ENCODE measurements at regions not wholly inside any gene's neighbourhood (a gene's known extent, or its start where the extent isn't known, plus 50 kb on each side); places are given as distances from the start of the nearest gene placed in this dataset.

GRCh38 chr1:162941024-162941423, 80.0 kb upstream of the CCDC190 start:
- Mint-ChIP-seq H3K9me3 (no peaks in the 10 kb centered on the region), H3K36me3 (no peaks in the 10 kb centered on the region), H3K27ac (no peak overlapping the region)
- DNase-seq (ENCODE audit: low spot score in 2 of 2) (no peak), ATAC-seq (no peak)

DNA sequence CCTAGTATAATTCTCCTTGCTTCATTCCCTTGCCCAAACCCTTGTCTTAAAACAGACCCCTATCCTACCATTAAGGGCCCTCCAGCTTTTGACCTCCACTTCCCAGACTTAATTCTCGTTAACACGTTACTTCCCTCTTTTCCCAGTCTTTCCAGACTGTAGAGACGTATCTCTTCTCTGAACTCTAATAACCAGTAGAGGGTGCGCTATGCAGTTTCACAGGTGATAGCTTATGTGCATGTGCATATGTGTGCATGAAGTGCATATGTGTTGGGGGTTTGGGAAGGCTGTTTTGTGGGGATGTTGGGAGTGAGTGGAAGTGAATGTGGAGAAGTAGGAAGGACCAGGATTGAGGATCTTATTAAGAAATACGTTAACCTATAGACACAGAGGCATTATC, 78.1 kb upstream of the CCDC190 start:
- ATAC-seq, result no peak
- Mint-ChIP-seq H3K36me3 (no peaks in the 10 kb centered on the region), H3K27ac (no peak overlapping the region), H3K9me3 (no peaks in the 10 kb centered on the region)
- no peak for DNase-seq (ENCODE audit: low spot score in 2 of 2)

GRCh38 chr1:162937716-162938395, 76.9 kb upstream of the CCDC190 start:
- Mint-ChIP-seq H3K9me3 (no peaks in the 10 kb centered on the region), H3K27ac (no peak overlapping the region), H3K36me3 (no peaks in the 10 kb centered on the region)
- ATAC-seq (no peak), DNase-seq (ENCODE audit: low spot score in 2 of 2) (no peak)

DNA sequence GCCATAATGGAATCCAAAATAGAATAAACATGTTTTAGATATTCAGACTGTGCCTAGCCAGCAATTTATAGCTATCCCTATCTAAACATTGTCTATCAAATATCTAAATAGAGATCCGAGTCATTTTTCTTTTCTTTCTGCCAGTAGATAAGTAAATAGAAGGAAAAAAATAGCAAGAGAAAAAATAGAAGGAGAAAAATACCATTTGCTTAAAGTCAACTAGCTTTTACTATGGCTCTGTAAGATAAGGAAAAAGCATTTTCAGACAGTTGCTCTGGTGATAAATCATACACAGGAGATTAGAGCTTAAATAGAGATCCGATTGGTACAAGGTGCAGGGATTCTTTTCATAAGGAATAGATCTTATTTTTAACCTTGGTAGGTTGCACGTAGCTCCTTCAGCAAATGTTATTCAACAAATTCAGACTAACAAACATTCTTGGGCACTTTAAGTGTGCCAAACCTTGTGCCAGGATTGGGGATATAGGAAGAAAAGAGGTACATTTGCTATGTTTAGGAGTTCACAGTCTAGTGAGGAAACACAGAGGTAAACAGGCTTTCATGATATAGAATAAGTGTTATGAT, 70.1 kb upstream of the CCDC190 start:
- Mint-ChIP-seq H3K9me3 (no peaks in the 10 kb centered on the region), H3K27ac (no peak overlapping the region), H3K36me3 (no peaks in the 10 kb centered on the region)
- ATAC-seq (no peak), DNase-seq (ENCODE audit: low spot score in 2 of 2) (no peak)

DNA sequence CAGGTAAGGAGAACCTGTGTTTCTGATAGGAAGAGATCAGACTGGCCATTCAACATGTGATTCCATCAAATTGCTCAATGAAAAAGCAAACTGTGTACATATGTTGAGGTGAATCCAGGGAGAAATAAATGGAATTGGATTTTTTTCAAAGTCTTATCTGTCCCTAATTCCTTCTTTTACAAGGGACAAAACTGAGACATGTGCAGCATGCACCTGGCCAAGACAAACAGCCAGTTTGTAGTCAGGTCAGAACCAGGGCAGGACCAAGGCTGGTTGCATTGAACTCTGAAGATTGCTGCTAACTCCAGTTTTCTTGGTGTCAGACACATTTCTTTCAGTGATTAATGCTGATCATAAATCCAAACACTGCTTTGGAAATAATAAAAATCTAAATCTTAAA, 69.6 kb upstream of the CCDC190 start:
- no peak for ATAC-seq
- Mint-ChIP-seq H3K27ac (no peak overlapping the region), H3K36me3 (no peaks in the 10 kb centered on the region), H3K9me3 (no peaks in the 10 kb centered on the region)
- DNase-seq (ENCODE audit: low spot score in 2 of 2), result no peak

- no peak overlapping the region for H3K27ac Mint-ChIP-seq
- H3K36me3 Mint-ChIP-seq, result no peaks in the 10 kb centered on the region
- no peak for DNase-seq (ENCODE audit: low spot score in 2 of 2)
- H3K9me3 Mint-ChIP-seq, result no peaks in the 10 kb centered on the region
- ATAC-seq, result no peak
Observed at GRCh38 chr1:162929177-162929576, 68.2 kb upstream of the CCDC190 start.

DNA sequence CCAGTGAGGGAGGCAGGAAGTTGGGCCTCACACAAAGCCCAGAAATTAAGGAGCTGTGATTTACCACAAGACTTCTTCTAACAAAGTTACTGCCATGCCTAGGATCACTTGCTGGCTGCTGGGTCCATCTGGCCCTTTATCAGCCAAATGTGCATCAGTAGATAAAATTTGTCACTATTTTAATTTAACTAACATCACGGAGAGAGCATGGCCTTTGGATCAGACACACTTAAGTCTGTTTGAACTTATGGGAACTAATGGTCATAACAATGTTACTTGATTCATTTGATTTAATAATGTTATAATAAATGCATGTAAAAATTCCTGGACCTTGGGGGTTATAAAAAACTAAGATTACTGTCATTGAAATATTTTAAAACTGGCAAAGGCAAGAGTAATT, 67.2 kb upstream of the CCDC190 start:
- ATAC-seq, result no peak
- no peaks in the 10 kb centered on the region for H3K36me3 Mint-ChIP-seq
- no peak for DNase-seq (ENCODE audit: low spot score in 2 of 2)
- no peak overlapping the region for H3K27ac Mint-ChIP-seq
- no peaks in the 10 kb centered on the region for H3K9me3 Mint-ChIP-seq

- H3K36me3 Mint-ChIP-seq, result no peaks in the 10 kb centered on the region
- ATAC-seq, result no peak
- no peak for DNase-seq (ENCODE audit: low spot score in 2 of 2)
Observed at GRCh38 chr1:162927421-162927820, 66.4 kb upstream of the CCDC190 start.

DNA sequence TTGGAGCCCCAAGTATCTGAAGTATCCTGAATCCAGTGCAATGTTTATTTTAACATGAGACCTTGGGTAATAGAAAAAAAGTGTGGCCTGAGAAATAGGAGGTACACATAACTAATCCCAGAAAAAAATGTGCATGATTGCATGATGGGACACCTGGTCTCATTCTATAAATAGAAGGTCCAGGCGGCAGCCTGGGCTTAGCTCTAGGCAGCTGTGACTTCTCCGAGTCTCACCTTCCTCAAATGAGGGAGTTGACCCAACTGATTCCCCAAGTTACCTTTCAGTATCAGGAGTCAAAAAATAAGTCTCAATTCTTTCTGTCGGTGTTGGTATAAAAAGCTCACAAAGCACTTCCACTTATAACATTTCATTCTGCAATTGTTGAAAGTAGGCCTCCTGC, 65.9 kb upstream of the CCDC190 start:
- no peak for DNase-seq (ENCODE audit: low spot score in 2 of 2)
- H3K27ac Mint-ChIP-seq, result no peak overlapping the region
- no peaks in the 10 kb centered on the region for H3K36me3 Mint-ChIP-seq
- H3K9me3 Mint-ChIP-seq, result no peaks in the 10 kb centered on the region
- no peak for ATAC-seq

More at GRCh38 chr1:162927421-162927820, 66.4 kb upstream of the CCDC190 start:
- H3K27ac Mint-ChIP-seq, result no peak overlapping the region
- H3K9me3 Mint-ChIP-seq, result no peaks in the 10 kb centered on the region

DNA sequence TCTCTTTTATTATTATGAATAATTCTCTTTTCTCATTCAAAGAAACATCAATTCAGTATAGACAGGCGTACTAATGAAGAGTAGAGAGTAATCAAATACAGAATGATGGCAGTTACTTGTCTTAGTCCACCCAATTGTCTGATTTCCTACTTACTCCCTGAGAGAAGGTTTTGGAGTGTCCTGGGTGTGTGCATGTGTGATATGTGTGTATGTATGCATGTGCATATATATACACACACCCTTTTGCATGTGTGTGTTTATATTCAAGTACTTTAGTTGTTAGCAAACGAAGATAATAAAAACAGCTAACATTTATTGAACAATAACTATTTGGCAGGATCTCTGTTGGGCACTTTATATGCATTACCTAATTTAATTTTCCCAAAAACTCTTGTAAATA, 63.2 kb upstream of the CCDC190 start:
- Mint-ChIP-seq H3K9me3 (no peaks in the 10 kb centered on the region), H3K27ac (no peak overlapping the region), H3K36me3 (no peaks in the 10 kb centered on the region)
- DNase-seq (ENCODE audit: low spot score in 2 of 2) (no peak), ATAC-seq (no peak)

DNA sequence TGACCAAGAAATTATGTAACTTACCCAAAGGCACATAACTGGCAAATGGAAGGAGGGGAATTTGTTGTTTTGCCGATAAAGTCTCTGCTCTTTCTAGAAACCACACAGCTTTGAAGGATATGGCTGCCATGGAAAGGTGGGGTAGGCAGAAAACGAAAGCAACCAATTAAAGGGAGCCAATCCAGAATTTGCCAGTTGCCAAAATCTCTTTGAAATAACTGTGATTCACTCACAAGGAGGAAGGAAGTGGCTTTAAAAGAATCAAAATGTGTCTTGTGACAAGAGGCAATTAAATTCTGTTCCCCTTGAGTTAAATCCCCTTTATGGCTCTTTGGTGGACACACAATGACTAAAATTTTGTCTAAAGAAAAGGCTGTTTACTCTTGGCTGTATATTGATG, 61.2 kb upstream of the CCDC190 start:
- H3K27ac Mint-ChIP-seq, result no peak overlapping the region
- H3K9me3 Mint-ChIP-seq, result no peaks in the 10 kb centered on the region
- DNase-seq (ENCODE audit: low spot score in 2 of 2), result no peak
- no peaks in the 10 kb centered on the region for H3K36me3 Mint-ChIP-seq
- ATAC-seq, result no peak

- Mint-ChIP-seq H3K27ac (no peak overlapping the region), H3K9me3 (peaks cover 0 to under 1% of the 10 kb centered on the region in 2 donors), H3K36me3 (peaks cover 0 to 2% of the 10 kb centered on the region in 2 donors)
- ATAC-seq, result no peak
- DNase-seq (ENCODE audit: low spot score in 2 of 2), result no peak
Observed at GRCh38 chr1:162921311-162921710, 60.3 kb upstream of the CCDC190 start.

- H3K27ac Mint-ChIP-seq, result no peak overlapping the region
- ATAC-seq, result no peak
- peaks cover 0 to 8% of the 10 kb centered on the region in 2 donors for H3K9me3 Mint-ChIP-seq
Observed at GRCh38 chr1:162919034-162919433, 58.1 kb upstream of the CCDC190 start.

GRCh38 chr1:162918151-162918754, 57.3 kb upstream of the CCDC190 start:
- ATAC-seq (no peak), DNase-seq (ENCODE audit: low spot score in 2 of 2) (no peak)
- H3K27ac Mint-ChIP-seq, result no peak overlapping the region
- H3K9me3 Mint-ChIP-seq, result peaks cover 0 to 8% of the 10 kb centered on the region in 2 donors
- H3K36me3 Mint-ChIP-seq, result peaks cover 0 to 7% of the 10 kb centered on the region in 2 donors

More at GRCh38 chr1:162919034-162919433, 58.1 kb upstream of the CCDC190 start:
- H3K36me3 Mint-ChIP-seq, result peaks cover 0 to 7% of the 10 kb centered on the region in 2 donors
- no peak for DNase-seq (ENCODE audit: low spot score in 2 of 2)

DNA sequence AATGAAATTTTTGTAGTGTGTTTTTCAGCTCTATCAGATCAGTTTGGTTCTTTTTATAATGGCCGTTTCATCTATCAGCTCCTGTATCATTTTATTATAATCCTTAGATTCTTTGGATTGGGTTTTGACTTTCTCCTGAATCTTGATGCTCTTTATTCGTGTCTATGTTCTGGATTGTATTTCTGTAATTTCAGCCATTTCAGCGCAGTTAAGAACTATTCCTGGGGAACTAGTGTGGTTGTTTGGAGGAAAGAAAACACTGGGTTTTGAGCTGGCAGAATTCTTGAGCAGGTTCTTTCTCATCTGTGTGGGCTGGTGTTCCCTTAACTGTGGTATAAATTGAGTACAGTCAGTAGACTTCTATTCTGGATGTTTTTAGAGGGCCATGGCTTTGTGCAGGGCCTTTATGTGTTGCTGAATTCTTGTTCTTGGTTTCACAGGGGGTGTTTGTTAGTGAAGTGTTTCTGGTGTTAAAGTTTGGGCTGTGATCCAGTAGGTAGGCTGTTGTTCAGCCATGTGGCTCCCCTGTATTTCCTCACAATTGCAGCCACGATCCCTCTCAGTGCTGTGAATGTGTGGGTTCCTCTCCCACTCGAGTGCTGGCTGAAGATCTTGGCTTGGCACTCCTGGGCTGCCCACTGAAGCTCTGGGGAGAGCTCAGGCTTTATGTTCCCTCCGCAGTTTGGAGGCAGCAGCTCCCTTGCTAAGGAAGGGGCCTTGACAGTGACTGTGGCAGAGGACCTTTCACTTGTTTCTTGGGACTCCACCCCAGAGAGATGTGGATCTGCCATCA, 56.0 kb upstream of the CCDC190 start:
- Mint-ChIP-seq H3K36me3 (peaks cover 9 to 16% of the 10 kb centered on the region in 2 donors), H3K9me3 (peaks cover 11 to 13% of the 10 kb centered on the region in 2 donors), H3K27ac (no peak overlapping the region)
- no peak for ATAC-seq
- no peak for DNase-seq (ENCODE audit: low spot score in 2 of 2)

DNA sequence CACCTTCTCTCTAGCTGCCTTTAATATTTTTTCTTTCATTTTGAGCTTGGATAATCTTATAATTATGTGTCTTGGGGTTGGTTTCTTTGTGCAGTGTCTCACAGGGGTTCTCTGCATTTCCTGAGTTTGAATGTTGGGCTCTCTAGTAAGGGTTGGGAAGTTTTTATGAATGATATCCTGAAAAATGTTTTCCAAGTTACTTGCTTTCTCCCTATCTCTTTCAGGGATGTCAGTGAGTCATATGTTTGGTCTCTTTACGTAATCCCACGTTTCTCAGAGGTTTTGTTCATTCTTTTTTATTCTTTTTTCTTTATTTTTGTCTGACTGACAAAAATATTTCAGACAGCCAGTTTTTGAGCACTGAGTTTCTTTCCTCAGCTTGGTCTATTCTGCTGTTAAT, 55.4 kb upstream of the CCDC190 start:
- DNase-seq (ENCODE audit: low spot score in 2 of 2) (no peak), ATAC-seq (no peak)
- no peak overlapping the region for H3K27ac Mint-ChIP-seq
- peaks cover 10 to 16% of the 10 kb centered on the region in 2 donors for H3K36me3 Mint-ChIP-seq
- H3K9me3 Mint-ChIP-seq, result peaks cover 13% of the 10 kb centered on the region in 2 donors

GRCh38 chr1:162914601-162915000, 53.6 kb upstream of the CCDC190 start:
- H3K9me3 Mint-ChIP-seq, result peaks cover 13% of the 10 kb centered on the region in 2 donors
- no peak for ATAC-seq
- peaks cover 10 to 16% of the 10 kb centered on the region in 2 donors for H3K36me3 Mint-ChIP-seq
- DNase-seq (ENCODE audit: low spot score in 2 of 2), result no peak
- H3K27ac Mint-ChIP-seq, result no peak overlapping the region

Data from activated naive CD4-positive, alpha-beta T cell treated with anti-CD3 and anti-CD28 coated beads, Interleukin-2, amount 50 U/mL, for 72 hours (primary cell).